ENCODE measurements at regions not wholly inside any gene's neighbourhood (a gene's known extent, or its start where the extent isn't known, plus 50 kb on each side); places are given as distances from the start of the nearest gene placed in this dataset.

- Histone ChIP-seq H3K27ac (no peak overlapping the region), H3K9me3 (peaks cover 0 to 5% (median 2%) of the 10 kb centered on the region in 4 donors), H3K27me3 (no peaks in the 10 kb centered on the region), H3K4me1 (no peaks in the 10 kb centered on the region), H3K4me3 (no peak overlapping the region), H3K36me3 (no peaks in the 10 kb centered on the region)
- no peak for TF ChIP-seq EP300 (IDR thresholded peaks at IDR 0.05)
- intact Hi-C loops (cut with DNase I; ENCODE audit: low total_unique reads) = no loop called here
- no peak for DNase-seq
- 84 to 92% (median 85%) methylated on average over 2 of the region's 2 CpGs for WGBS, 5 donors
Observed at GRCh38 chr4:103450693-103451092, 252.6 kb upstream of the CENPE start.

DNA sequence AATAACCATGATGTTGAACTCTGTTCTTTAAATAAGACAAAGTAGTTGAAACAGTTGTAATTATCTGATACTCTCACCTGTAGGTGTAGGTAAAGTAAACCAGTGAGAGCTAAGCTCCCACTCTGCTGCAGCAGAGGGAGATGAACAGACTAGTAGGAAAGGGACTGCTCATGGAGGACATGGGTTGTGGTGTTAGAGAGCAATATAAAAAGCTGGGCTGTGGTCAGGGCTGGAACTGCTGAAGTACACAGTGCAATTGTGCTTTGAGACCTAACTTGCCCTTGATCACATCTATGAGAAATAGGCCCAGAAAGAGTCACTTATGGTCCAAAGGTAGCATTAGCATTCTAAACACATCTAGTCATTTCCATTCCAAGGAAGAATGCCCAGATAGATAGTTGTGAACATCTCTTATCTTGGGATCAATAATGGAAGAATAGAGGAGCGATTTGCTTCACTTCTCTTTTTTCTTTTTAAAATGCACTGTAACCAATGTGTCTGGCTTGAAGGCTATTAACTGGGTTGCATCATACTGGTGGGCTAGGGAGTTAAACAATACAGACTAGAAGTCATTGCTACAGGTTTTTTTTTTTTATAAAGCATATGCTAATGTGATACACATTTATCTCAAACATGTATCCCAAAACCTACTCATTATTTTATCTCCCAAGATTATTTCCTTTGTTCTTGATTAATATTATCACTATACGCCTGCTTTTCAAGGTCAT, 251.3 kb upstream of the CENPE start:
- H3K27ac ChIP-seq = no peak overlapping the region
- no peaks in the 10 kb centered on the region for H3K4me1 ChIP-seq
- 68 to 83% (median 73%) methylated on average over 2 of the region's 2 CpGs for WGBS, 5 donors
- H3K9me3 ChIP-seq = no peaks in the 10 kb centered on the region
- no peaks in the 10 kb centered on the region for H3K27me3 ChIP-seq
- H3K4me3 ChIP-seq = no peak overlapping the region
- intact Hi-C loops (cut with DNase I; ENCODE audit: low total_unique reads) = no loop called here
- DNase-seq = no peak
- H3K36me3 ChIP-seq = no peaks in the 10 kb centered on the region
- TF ChIP-seq POLR2AphosphoS5 (IDR thresholded peaks at IDR 0.05) = no peak
- TF ChIP-seq EP300 (IDR thresholded peaks at IDR 0.05) = no peak
- TF ChIP-seq POLR2A (IDR thresholded peaks at IDR 0.05) = no peak
- no peak for TF ChIP-seq CTCF (IDR thresholded peaks at IDR 0.05)

- H3K4me3 ChIP-seq = no peak overlapping the region
- intact Hi-C loops (cut with DNase I; ENCODE audit: low total_unique reads) = no loop called here
- TF ChIP-seq POLR2AphosphoS5 (IDR thresholded peaks at IDR 0.05) (no peak), CTCF (IDR thresholded peaks at IDR 0.05) (no peak), POLR2A (IDR thresholded peaks at IDR 0.05) (no peak), EP300 (IDR thresholded peaks at IDR 0.05) (no peak)
- no peak overlapping the region for H3K27ac ChIP-seq
- H3K4me1 ChIP-seq = no peaks in the 10 kb centered on the region
- H3K36me3 ChIP-seq = no peaks in the 10 kb centered on the region
- WGBS, 5 donors = 65 to 94% (median 88%) methylated on average over 1 of the region's 1 CpG
- H3K27me3 ChIP-seq = no peaks in the 10 kb centered on the region
- no peaks in the 10 kb centered on the region for H3K9me3 ChIP-seq
- DNase-seq = no peak
Observed at GRCh38 chr4:103445377-103445776, 247.2 kb upstream of the CENPE start.

DNA sequence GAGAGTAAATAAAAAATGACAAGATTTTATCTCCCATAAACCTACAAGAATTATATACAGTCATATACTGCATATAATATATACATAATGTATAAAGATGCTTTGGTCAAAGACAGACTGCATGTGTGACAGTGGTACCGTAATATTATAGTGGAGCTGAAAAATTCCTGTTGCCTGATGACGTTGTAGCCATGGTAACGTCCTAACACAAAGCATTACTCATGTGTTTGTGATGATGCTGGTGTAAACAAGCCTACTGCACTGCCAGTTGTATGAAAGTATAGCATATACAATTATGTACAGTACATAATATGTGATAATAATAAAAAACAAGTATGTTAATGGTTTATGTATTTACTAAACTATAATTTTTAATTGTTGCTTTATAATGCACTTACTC, 245.2 kb upstream of the CENPE start:
- intact Hi-C loops (cut with DNase I; ENCODE audit: low total_unique reads) = no loop called here

More for the DNA sequence above, 245.2 kb upstream of the CENPE start:
- Histone ChIP-seq H3K4me1 (no peaks in the 10 kb centered on the region), H3K27ac (no peak overlapping the region), H3K36me3 (no peaks in the 10 kb centered on the region), H3K4me3 (no peak overlapping the region), H3K9me3 (no peaks in the 10 kb centered on the region), H3K27me3 (no peaks in the 10 kb centered on the region)
- WGBS, 5 donors = 74 to 75% (median 74%) methylated on average over 3 of the region's 3 CpGs
- DNase-seq = peak in 1 of 2 donors; percentile 23
- TF ChIP-seq POLR2A (IDR thresholded peaks at IDR 0.05) (no peak), POLR2AphosphoS5 (IDR thresholded peaks at IDR 0.05) (no peak), EP300 (IDR thresholded peaks at IDR 0.05) (no peak), CTCF (IDR thresholded peaks at IDR 0.05) (no peak)

Measured in stomach (tissue), 8 donors.